GM23248 (cell line): ENCODE measurements at regions not wholly inside any gene's neighbourhood (a gene's known extent, or its start where the extent isn't known, plus 50 kb on each side); places are given as distances from the start of the nearest gene placed in this dataset.

Source experiments
- EZH2 ChIP-seq: fragments of 200-600 bp; sonication (generic); IDR thresholded peaks from 2 replicates; pipeline ENCODE4 v1.6.1; 2018; ENCODE audit warnings: antibody characterized with exemption, mild to moderate bottlenecking; ENCODE audit not compliant: insufficient read depth, poor library complexity, severe bottlenecking
- EZH2phosphoT487 ChIP-seq: fragments of 200-600 bp; sonication (generic); IDR thresholded peaks from 2 replicates; pipeline ENCODE4 v1.6.1; 2018; ENCODE audit warnings: antibody characterized with exemption, moderate library complexity, mild to moderate bottlenecking, low read depth; ENCODE audit not compliant: insufficient read depth

DNA sequence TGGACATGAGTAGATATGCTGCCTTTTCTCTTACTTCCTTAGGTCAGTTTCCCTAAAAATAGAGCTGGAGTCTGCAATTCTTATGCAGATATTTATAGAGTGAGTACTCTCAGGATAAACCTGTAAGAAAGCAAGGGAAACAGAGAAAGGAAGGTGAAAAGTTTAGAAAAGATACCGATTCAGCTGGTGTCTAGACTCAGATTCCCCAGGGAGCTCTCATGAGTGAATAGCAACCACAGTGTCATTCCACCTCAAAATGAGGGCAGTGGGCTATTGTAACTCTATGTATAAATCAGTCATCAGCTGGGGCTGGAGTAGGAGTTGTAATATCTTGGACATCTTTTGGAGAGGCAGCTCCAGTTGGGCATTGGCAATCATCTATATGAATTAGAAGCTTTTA, 1485.1 kb upstream of the TMEFF2 start:
- TF ChIP-seq EZH2phosphoT487 (no peak), EZH2 (no peak)
